ENCODE measurements at regions not wholly inside any gene's neighbourhood (a gene's known extent, or its start where the extent isn't known, plus 50 kb on each side); places are given as distances from the start of the nearest gene placed in this dataset.

- no peak for TF ChIP-seq CTCF (IDR thresholded peaks at IDR 0.05)
- Histone ChIP-seq H3K9ac (ENCODE audit: low read depth in 2 of 2, low read length in 2 of 2) (no peak overlapping the region), H3K27me3 (no peaks in the 10 kb centered on the region), H3K4me1 (no peaks in the 10 kb centered on the region), H3K9me3 (no peaks in the 10 kb centered on the region), H3K4me3 (no peak overlapping the region), H3K27ac (no peak overlapping the region), H3K36me3 (no peaks in the 10 kb centered on the region)
- intact Hi-C loops (cut with DNase I), result no loop called here
- no peak for DNase-seq
Observed at GRCh38 chr2:240285725-240286124, 145.3 kb upstream of the OTOS start.

- Histone ChIP-seq H3K4me1 (no peaks in the 10 kb centered on the region), H3K36me3 (no peaks in the 10 kb centered on the region), H3K4me3 (no peak overlapping the region), H3K27ac (no peak overlapping the region), H3K27me3 (no peaks in the 10 kb centered on the region), H3K9ac (ENCODE audit: low read depth in 2 of 2, low read length in 2 of 2) (no peak overlapping the region), H3K9me3 (no peaks in the 10 kb centered on the region)
- no peak for DNase-seq
- intact Hi-C loops (cut with DNase I), result no loop called here
- TF ChIP-seq CTCF (IDR thresholded peaks at IDR 0.05), result no peak
Observed at GRCh38 chr2:240286596-240286995, 146.1 kb upstream of the OTOS start.

GRCh38 chr2:240287011-240287410 is 146.6 kb upstream of the OTOS start:
- H3K27me3 ChIP-seq, result no peaks in the 10 kb centered on the region
- H3K9me3 ChIP-seq, result no peaks in the 10 kb centered on the region
- no peak for DNase-seq
- no peak overlapping the region for H3K27ac ChIP-seq
- intact Hi-C loops (cut with DNase I), result no loop called here
- H3K9ac ChIP-seq (ENCODE audit: low read depth in 2 of 2, low read length in 2 of 2), result no peak overlapping the region
- no peak overlapping the region for H3K4me3 ChIP-seq
- no peak for TF ChIP-seq CTCF (IDR thresholded peaks at IDR 0.05)
- H3K4me1 ChIP-seq, result no peaks in the 10 kb centered on the region
- no peaks in the 10 kb centered on the region for H3K36me3 ChIP-seq

GRCh38 chr2:240287496-240288086 is 147.1 kb upstream of the OTOS start:
- no peak overlapping the region for H3K27ac ChIP-seq
- H3K36me3 ChIP-seq, result no peaks in the 10 kb centered on the region
- no peaks in the 10 kb centered on the region for H3K9me3 ChIP-seq
- H3K9ac ChIP-seq (ENCODE audit: low read depth in 2 of 2, low read length in 2 of 2), result no peak overlapping the region
- H3K4me3 ChIP-seq, result no peak overlapping the region
- intact Hi-C loops (cut with DNase I), result no loop called here
- no peaks in the 10 kb centered on the region for H3K4me1 ChIP-seq
- DNase-seq, result no peak
- TF ChIP-seq CTCF (IDR thresholded peaks at IDR 0.05), result no peak
- no peaks in the 10 kb centered on the region for H3K27me3 ChIP-seq

- no peaks in the 10 kb centered on the region for H3K36me3 ChIP-seq
- DNase-seq, result no peak
- intact Hi-C loops (cut with DNase I), result no loop called here
Observed at GRCh38 chr2:240288087-240288521, 147.4 kb upstream of the GPC1 start.

More at GRCh38 chr2:240288087-240288521, 147.4 kb upstream of the GPC1 start:
- H3K27me3 ChIP-seq, result no peaks in the 10 kb centered on the region
- no peak overlapping the region for H3K4me3 ChIP-seq
- H3K4me1 ChIP-seq, result no peaks in the 10 kb centered on the region
- no peak overlapping the region for H3K9ac ChIP-seq (ENCODE audit: low read depth in 2 of 2, low read length in 2 of 2)
- H3K27ac ChIP-seq, result no peak overlapping the region
- no peak for TF ChIP-seq CTCF (IDR thresholded peaks at IDR 0.05)
- H3K9me3 ChIP-seq, result no peaks in the 10 kb centered on the region

Data from colonic mucosa (tissue), 4 donors.